Stimulated activated CD4-positive, alpha-beta T cell treated with anti-CD3 and anti-CD28 coated beads, Interleukin-12 subunit alpha, Interleukin-12 subunit beta, amount 100 ng/mL, for 4 hours (primary cell): ENCODE measurements at regions not wholly inside any gene's neighbourhood (a gene's known extent, or its start where the extent isn't known, plus 50 kb on each side); places are given as distances from the start of the nearest gene placed in this dataset.

Experiments used
- DNase-seq: peaks from one replicate; pipeline ENCODE4 v3.0.0-alpha.2; 2020

GRCh38 chr15:93249623-93250022, 160.6 kb upstream of the RGMA start:
- DNase-seq, result no peak

- DNase-seq, result no peak
Measured at GRCh38 chr15:93247466-93248121, 158.6 kb upstream of the RGMA start.

- DNase-seq, result no peak
Measured at GRCh38 chr15:93246266-93247242, 157.5 kb upstream of the RGMA start.

GRCh38 chr15:93245661-93246042, 156.6 kb upstream of the RGMA start:
- no peak for DNase-seq

- DNase-seq, result no peak
Measured at GRCh38 chr15:93244696-93245660, 156.0 kb upstream of the RGMA start.

GRCh38 chr15:93243573-93243972, 154.6 kb upstream of the RGMA start:
- DNase-seq, result no peak

GRCh38 chr15:93241696-93242585, 152.9 kb upstream of the RGMA start:
- no peak for DNase-seq

GRCh38 chr15:93239993-93240392, 151.0 kb upstream of the RGMA start:
- no peak for DNase-seq

- no peak for DNase-seq
Measured at GRCh38 chr15:93239591-93239990, 150.6 kb upstream of the RGMA start.

GRCh38 chr15:93238641-93239040, 149.6 kb upstream of the RGMA start:
- no peak for DNase-seq

- DNase-seq, result no peak
Measured at GRCh38 chr15:93235926-93236780, 147.1 kb upstream of the RGMA start.

- DNase-seq, result no peak
Measured at GRCh38 chr15:93235269-93235668, 146.3 kb upstream of the RGMA start.

- no peak for DNase-seq
Measured at GRCh38 chr15:93233710-93234109, 144.7 kb upstream of the RGMA start.

- no peak for DNase-seq
Measured at GRCh38 chr15:93232845-93233244, 143.8 kb upstream of the RGMA start.

GRCh38 chr15:93231994-93232393, 143.0 kb upstream of the RGMA start:
- no peak for DNase-seq

GRCh38 chr15:93231261-93231925, 142.4 kb upstream of the RGMA start:
- DNase-seq, result no peak

GRCh38 chr15:93228546-93228945, 139.5 kb upstream of the RGMA start:
- no peak for DNase-seq

- DNase-seq, result no peak
Measured at GRCh38 chr15:93223803-93224202, 134.8 kb upstream of the RGMA start.

GRCh38 chr15:93221759-93222158, 132.7 kb upstream of the RGMA start:
- DNase-seq, result no peak

- no peak for DNase-seq
Measured at GRCh38 chr15:93219859-93220420, 130.9 kb upstream of the RGMA start.
